HG03280 (cell line): ENCODE measurements at regions not wholly inside any gene's neighbourhood (a gene's known extent, or its start where the extent isn't known, plus 50 kb on each side); places are given as distances from the start of the nearest gene placed in this dataset.
"Not testable (repeated sequence)": the region's sequence is repeated elsewhere in the genome, so short reads cannot be mapped to it uniquely, and the experiment has no call there.

Experiments
- ATAC-seq: cut with Tn5 transposase; IDR thresholded peaks from one replicate; pipeline ENCODE4 v1.9.1; 2021; ENCODE audit warnings: mild to moderate bottlenecking, moderate library complexity; ENCODE audit not compliant: unreplicated experiment

DNA sequence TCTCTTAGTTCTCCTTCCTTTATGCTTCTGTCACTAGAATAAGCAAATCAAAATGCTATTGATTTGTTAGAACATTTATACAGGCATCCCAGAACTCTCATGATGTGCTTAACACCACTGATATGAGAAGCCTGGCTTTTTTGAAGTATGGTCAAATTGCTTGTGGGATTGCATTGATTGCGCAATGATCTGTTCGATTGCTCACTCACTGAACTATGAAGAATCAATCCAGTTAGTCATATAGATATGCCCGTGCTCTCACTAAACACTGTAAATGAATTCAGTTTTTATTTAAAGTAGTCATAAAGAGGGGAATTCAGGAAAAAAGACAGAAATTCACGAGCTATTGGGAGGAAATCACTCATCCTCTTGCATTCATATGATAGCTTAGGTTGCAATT is 1237.8 kb downstream of the SUCLG1 start:
- ATAC-seq = no peak

DNA sequence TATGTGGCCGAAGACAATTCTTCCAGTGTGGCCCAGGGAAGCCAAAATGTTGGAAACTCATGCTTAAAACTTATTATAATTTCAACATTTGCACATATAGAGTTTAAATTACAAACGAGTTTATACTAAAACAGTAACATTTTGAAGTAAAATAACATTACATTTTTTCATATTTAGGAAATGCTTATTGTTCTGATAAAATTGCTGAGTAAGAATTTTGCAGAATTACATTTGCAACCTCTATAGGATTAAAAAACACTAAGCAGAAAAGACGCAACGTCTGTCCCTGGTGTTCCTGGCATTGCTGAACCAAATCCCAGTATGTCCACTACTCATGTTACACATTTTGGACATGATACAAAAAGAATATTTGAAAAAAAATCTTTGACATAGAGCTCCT is 1241.2 kb downstream of the SUCLG1 start:
- ATAC-seq = no peak

DNA sequence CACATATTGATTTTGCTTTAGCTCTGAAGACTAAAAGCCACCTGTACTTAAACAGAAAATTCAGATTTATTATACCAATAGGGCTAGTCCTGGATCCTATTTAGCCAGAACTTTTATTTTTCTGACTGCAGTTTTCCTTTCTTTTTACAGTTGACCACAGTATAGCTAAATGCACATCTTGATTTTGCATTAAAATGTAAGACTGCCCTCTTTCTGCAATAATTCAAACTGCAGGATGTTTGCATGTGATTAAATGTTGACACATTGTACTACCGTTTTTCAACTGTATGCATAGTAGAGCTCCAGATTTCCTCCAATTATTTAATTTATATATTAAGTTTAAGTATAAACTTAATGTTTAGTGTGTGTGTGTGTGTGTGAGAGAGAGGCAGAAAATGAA is 1262.9 kb downstream of the SUCLG1 start:
- ATAC-seq = no peak

DNA sequence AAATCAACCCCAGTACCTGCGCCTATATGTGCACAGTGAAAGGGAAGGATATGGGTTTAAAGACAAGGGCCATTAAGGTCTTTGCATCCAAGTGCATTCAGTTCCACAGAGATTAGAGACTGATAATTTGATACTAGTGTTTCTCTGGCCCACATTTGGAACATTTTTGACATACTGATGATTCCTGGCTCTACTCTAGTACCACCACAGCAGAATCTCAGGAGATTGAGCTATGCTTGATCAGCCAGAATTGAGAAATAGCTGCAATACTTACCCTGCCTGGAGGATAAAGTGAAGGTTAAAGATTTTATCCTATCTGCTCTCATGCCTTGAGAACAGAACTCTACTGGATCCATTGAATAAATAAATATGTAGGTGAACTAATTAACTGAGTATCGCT is 1267.8 kb downstream of the SUCLG1 start:
- no peak for ATAC-seq

- ATAC-seq = no peak
These were observed 1272.8 kb downstream of the SUCLG1 start for GRCh38 chr2:83186105-83186760.

DNA sequence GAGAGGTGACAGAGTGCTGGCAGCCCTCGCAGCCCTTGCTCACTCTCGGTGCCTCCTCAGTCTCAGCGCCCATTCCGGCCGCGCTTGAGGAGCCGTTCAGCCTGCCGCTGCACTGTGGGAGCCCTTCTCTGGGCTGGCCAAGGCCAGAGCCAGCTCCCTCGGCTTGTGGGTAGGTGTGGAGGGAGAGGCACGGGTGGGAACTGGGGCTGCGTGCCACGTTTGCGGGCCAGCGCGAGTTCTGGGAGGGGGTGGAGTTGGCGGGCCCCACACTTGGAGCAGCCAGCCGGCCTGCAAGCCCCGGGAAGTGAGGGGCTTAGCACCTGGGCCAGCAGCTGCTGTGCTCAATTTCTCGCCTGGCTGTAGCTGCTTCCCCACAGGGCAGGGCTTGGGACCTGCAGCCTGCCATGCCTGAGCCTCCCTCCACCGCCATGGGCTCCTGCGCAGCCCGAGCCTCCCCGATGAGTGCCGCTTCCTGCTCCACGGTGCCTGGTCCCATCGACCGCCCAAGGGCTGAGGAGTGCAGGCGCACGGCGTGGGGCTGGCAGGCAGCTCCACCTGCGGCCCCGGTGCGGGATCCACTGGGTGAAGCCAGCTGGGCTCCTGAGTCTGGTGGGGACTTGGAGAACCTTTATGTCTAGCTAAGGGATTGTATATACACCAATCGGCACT is 1278.1 kb downstream of the SUCLG1 start:
- ATAC-seq = not testable (repeated sequence)

DNA sequence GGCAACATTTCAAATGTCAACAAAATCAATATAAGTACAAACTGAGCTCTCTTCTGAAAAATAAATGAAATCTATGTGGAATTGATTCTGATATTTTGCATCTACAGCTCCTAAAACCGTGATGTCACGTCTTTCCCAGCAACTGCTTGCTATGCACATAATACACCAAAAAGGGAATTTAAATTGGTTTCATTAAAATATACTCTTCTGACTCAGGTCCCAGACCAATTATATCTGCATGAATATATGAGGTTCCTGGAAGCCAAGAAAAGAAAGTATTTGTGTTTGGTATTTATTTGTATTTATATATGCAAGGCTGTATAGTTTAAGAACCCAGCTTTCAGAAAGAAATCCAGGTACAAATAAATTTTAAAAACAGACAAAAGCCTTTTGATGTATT is 1282.5 kb downstream of the SUCLG1 start:
- ATAC-seq = no peak

GRCh38 chr2:83172841-83173240 is 1286.2 kb downstream of the SUCLG1 start:
- ATAC-seq = no peak

GRCh38 chr2:83168377-83168776 is 1290.7 kb downstream of the SUCLG1 start:
- no peak for ATAC-seq

GRCh38 chr2:83162421-83162820 is 1296.7 kb downstream of the SUCLG1 start:
- ATAC-seq = no peak

- no peak for ATAC-seq
These were observed 1298.5 kb downstream of the SUCLG1 start for GRCh38 chr2:83160571-83160970.

DNA sequence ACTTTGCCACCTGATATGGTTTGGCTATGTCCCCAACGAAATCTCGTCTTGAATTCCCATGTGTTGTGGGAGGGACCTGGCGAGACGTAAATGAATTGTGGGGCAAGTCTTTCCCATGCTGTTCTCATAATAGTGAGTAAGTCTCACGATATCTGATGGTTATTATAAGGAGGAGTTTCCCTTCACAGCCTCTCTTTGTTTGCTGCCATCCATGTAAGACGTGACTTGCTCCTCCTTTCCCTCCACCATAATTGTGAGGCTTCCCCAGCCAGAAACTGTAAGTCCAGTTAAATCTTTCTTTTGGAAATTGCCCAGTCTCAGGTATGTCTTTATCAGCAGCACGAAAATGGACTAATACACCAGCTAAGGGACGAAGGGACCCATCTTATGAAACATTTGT is 1303.3 kb downstream of the SUCLG1 start:
- no peak for ATAC-seq

- ATAC-seq = no peak
These were observed 1315.1 kb downstream of the SUCLG1 start for GRCh38 chr2:83143946-83144345.

DNA sequence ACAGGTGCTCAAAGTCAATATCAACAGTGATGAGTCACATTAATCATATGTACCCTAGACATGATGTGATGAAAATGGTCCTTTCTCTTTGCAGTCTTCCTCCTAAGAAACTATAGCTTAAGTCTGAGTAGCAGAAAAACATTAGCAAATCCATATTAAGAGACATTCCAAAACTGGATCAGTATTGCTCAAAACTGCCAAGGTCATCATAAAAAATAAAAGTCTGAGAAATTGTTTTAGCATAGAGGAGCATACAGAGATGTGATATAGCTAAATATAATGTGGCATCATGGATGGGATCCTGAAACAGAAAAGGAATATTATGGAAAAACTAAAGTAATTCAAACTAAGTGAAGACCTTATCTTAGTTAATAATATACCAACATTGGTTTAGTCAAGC is 1316.1 kb downstream of the SUCLG1 start:
- ATAC-seq = no peak

DNA sequence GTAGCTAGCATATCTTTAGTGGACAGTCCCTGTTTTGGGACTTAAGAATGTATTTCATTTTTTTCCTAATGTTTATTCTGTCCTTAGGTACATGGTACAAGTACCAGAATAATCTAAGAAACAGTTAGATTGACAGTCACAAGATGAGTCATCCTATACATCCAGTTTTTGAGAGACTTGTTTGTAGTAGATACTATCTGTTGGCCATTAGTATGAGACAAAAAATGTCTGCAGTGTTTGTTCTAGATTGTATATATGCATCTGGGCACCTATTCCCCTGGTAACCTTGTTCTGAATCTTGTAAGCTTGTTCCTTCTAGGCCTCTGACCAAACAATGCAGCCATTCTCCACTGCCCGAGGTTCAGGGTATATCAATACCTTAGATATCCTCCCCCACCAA is 1343.5 kb downstream of the SUCLG1 start:
- ATAC-seq = no peak

GRCh38 chr2:83115155-83115554 is 1343.9 kb downstream of the SUCLG1 start:
- no peak for ATAC-seq

GRCh38 chr2:83113953-83114352 is 1345.1 kb downstream of the SUCLG1 start:
- no peak for ATAC-seq

DNA sequence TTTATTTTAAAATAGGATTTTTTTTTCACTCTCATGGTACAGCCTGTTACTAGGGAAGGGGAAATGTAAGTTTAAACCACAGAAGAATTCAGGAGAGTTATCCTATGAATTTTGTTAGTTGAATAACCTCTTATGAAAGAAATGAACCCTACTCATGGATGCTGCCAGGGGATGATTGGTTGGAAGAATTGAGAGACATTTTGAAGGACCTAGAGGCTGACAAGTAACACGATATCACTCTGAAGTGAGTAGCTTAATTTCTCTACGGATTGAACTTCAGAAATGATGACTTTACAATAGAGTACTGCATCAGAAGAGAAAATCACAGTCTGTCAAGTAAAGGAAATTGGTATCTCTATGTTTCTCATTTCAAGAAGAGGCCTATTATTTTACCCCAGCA is 1346.2 kb downstream of the SUCLG1 start:
- ATAC-seq = no peak

DNA sequence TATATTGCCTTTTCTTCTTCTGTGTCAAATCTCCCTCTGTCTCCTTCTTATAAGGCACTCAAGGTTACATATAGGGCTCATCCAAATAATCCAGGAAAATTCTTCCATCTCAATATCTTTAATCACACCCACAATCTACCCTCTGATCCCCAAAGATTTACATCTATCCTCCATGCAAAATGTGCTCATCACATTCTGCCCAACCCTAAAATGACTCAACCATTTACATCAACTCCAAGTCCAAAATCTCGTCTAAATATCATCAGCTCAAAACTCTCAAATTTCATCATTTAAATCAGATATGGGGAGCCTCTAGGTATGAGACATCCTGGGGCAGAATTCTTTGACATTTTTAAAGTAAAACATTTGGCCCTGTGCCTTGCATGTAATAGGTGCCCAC is 1349.8 kb downstream of the SUCLG1 start:
- ATAC-seq = no peak

GRCh38 chr2:83106853-83107252 is 1352.2 kb downstream of the SUCLG1 start:
- ATAC-seq = no peak

DNA sequence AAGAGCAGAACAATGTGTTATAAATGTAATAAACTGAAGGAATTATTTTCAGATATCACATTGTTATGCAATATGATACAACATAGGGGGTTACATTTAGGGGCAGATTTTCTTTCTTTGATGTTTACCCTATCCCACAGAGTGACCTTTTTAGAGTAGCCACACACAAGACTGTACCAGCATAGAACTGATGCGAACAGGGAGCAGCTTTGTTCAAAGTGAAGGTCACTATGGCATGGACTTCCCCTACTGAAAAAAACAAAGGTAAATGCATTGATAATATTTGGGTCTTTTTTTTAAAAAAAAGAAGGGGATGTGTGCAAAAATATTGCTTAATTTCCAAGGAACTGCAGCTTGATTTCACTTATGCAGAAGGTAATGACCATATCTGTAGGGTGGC is 1354.9 kb downstream of the SUCLG1 start:
- ATAC-seq = no peak

DNA sequence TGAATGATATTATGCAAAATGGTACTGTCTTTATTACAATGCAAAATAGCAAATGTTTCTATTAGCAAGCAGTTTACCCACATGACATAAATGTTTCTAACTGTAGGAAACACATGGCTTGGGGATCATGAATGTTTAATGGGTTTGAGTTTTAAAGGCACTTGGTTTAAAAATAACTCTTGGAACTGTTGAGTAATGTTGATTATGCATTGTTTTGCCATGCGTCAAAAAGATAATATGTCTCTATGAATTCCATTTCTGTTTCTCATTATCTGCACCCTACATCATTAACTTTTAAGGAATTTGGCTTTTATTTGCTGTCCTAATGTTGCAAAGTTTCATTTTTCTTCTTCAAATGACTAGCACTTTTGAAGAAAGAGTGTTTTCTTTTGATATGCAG is 1355.5 kb downstream of the SUCLG1 start:
- no peak for ATAC-seq

DNA sequence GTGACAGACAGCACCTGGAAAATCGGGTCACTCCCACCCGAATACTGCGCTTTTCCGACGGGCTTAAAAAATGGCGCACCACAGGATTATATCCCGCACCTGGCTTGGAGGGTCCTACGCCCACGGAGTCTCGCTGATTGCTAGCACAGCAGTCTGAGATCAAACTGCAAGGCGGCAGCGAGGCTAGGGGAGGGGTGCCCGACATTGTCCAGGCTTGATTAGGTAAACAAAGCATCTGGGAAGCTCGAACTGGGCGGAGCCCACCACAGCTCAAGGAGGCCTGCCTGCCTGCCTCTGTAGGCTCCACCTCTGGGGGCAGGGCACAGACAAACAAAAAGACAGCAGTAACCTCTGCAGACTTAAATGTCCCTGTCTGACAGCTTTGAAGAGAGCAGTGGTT is 1370.0 kb downstream of the SUCLG1 start:
- not testable (repeated sequence) for ATAC-seq
